ENCODE measurements at regions not wholly inside any gene's neighbourhood (a gene's known extent, or its start where the extent isn't known, plus 50 kb on each side); places are given as distances from the start of the nearest gene placed in this dataset.

GRCh38 chr1:175894581-175894980, 151.2 kb upstream of the TNR start:
- peak; percentile 7 for DNase-seq

GRCh38 chr1:175893192-175893591, 149.8 kb upstream of the TNR start:
- DNase-seq = peak; percentile 11

- DNase-seq = no peak
These were observed 149.3 kb upstream of the TNR start for GRCh38 chr1:175892686-175893085.

- DNase-seq = no peak
These were observed 148.5 kb upstream of the TNR start for GRCh38 chr1:175891783-175892309.

- no peak for DNase-seq
These were observed 147.6 kb upstream of the TNR start for GRCh38 chr1:175890958-175891357.

GRCh38 chr1:175889848-175890247, 146.5 kb upstream of the TNR start:
- no peak for DNase-seq

GRCh38 chr1:175888996-175889395, 145.6 kb upstream of the TNR start:
- no peak for DNase-seq

- DNase-seq = peak; percentile 75
These were observed 144.6 kb upstream of the TNR start for GRCh38 chr1:175887981-175888428.

- no peak for DNase-seq
These were observed 144.1 kb upstream of the TNR start for GRCh38 chr1:175887521-175887920.

- DNase-seq = no peak
These were observed 141.9 kb upstream of the TNR start for GRCh38 chr1:175885326-175885725.

GRCh38 chr1:175884369-175884768, 141.0 kb upstream of the TNR start:
- no peak for DNase-seq

GRCh38 chr1:175882192-175882591, 138.8 kb upstream of the TNR start:
- no peak for DNase-seq

GRCh38 chr1:175881246-175881976, 138.0 kb upstream of the TNR start:
- DNase-seq = no peak

- DNase-seq = no peak
These were observed 135.4 kb upstream of the TNR start for GRCh38 chr1:175878775-175879174.

- DNase-seq = no peak
These were observed 134.7 kb upstream of the TNR start for GRCh38 chr1:175877939-175878737.

GRCh38 chr1:175875556-175875955, 132.2 kb upstream of the TNR start:
- DNase-seq = no peak

- DNase-seq = no peak
These were observed 130.7 kb upstream of the TNR start for GRCh38 chr1:175874081-175874480.

GRCh38 chr1:175873290-175873935, 130.0 kb upstream of the TNR start:
- peak; percentile 9 for DNase-seq

- no peak for DNase-seq
These were observed 129.2 kb upstream of the TNR start for GRCh38 chr1:175872588-175872987.

GRCh38 chr1:175871647-175872046, 128.3 kb upstream of the TNR start:
- DNase-seq = no peak

GRCh38 chr1:175870217-175870616, 126.8 kb upstream of the TNR start:
- DNase-seq = no peak

GRCh38 chr1:175866776-175867175, 123.4 kb upstream of the TNR start:
- no peak for DNase-seq

GRCh38 chr1:175865041-175865766, 121.8 kb upstream of the TNR start:
- DNase-seq = no peak
